ENCODE measurements at regions not wholly inside any gene's neighbourhood (a gene's known extent, or its start where the extent isn't known, plus 50 kb on each side); places are given as distances from the start of the nearest gene placed in this dataset.

DNA sequence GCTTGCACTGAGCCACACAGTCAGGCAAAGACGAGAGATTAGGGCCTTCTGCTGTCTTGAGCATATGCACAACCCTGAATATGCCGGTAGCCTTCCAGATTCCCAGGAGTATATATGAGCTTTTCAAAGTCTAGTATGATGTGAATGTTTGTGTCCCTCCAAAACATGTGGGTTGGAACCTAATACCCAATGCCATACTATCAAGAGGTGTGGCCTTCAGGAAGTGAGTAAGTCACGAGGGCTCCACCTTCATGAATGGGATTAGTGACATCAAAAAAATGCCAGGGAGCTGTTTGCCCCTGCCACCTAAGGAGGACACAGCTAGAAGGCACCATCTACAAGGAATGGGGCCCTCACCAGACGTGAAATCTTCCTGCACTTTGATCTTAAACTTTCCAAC lies 105.2 kb downstream of the CH25H start:
- TF ChIP-seq TAF1 (IDR thresholded peaks at IDR 0.05; ENCODE audit: borderline replicate concordance, insufficient read depth, low read length) (no peak), POLR2AphosphoS5 (IDR thresholded peaks at IDR 0.05; ENCODE audit: low read depth, low read length) (no peak), FOXP2 (optimal IDR thresholded peaks at IDR 0.05; ENCODE audit: borderline replicate concordance, extremely low read depth, extremely low read length, insufficient read depth) (no peak), SIN3A (IDR thresholded peaks at IDR 0.05; ENCODE audit: borderline replicate concordance, insufficient read depth, low read length) (no peak)
- TF ChIP-seq, protein P1, sequence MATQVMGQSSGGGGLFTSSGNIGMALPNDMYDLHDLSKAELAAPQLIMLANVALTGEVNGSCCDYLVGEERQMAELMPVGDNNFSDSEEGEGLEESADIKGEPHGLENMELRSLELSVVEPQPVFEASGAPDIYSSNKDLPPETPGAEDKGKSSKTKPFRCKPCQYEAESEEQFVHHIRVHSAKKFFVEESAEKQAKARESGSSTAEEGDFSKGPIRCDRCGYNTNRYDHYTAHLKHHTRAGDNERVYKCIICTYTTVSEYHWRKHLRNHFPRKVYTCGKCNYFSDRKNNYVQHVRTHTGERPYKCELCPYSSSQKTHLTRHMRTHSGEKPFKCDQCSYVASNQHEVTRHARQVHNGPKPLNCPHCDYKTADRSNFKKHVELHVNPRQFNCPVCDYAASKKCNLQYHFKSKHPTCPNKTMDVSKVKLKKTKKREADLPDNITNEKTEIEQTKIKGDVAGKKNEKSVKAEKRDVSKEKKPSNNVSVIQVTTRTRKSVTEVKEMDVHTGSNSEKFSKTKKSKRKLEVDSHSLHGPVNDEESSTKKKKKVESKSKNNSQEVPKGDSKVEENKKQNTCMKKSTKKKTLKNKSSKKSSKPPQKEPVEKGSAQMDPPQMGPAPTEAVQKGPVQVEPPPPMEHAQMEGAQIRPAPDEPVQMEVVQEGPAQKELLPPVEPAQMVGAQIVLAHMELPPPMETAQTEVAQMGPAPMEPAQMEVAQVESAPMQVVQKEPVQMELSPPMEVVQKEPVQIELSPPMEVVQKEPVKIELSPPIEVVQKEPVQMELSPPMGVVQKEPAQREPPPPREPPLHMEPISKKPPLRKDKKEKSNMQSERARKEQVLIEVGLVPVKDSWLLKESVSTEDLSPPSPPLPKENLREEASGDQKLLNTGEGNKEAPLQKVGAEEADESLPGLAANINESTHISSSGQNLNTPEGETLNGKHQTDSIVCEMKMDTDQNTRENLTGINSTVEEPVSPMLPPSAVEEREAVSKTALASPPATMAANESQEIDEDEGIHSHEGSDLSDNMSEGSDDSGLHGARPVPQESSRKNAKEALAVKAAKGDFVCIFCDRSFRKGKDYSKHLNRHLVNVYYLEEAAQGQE (IDR thresholded peaks at IDR 0.05; ENCODE audit: insufficient read depth in 1 of 2, low read depth in 2 of 2, low read length in 2 of 2): no peak

Measured in PFSK-1 (cell line).